ENCODE measurements at regions not wholly inside any gene's neighbourhood (a gene's known extent, or its start where the extent isn't known, plus 50 kb on each side); places are given as distances from the start of the nearest gene placed in this dataset.

- no peak overlapping the region for H3K4me3 ChIP-seq (ENCODE audit: low read depth in 1 of 5, low read length in 5 of 5)
- no peak overlapping the region for H3K9ac ChIP-seq (ENCODE audit: low read length in 5 of 5)
- peaks cover 0 to 3% (median 0%) of the 10 kb centered on the region in 5 donors for H3K9me3 ChIP-seq (ENCODE audit: control insufficient read depth in 5 of 5, low read length in 5 of 5)
- H3K36me3 ChIP-seq (ENCODE audit: control insufficient read depth in 5 of 5, insufficient read depth in 5 of 5, low read length in 5 of 5) = no peaks in the 10 kb centered on the region
- no peaks in the 10 kb centered on the region for H3K27me3 ChIP-seq (ENCODE audit: control insufficient read depth in 5 of 5, insufficient read depth in 4 of 5, low read length in 5 of 5)
- peaks cover 6 to 17% (median 11%) of the 10 kb centered on the region in 5 donors for H3K4me1 ChIP-seq (ENCODE audit: control insufficient read depth in 5 of 5, insufficient read depth in 5 of 5, low read length in 5 of 5)
- no peak overlapping the region for H3K27ac ChIP-seq (ENCODE audit: low read depth, low read length)
Measured at GRCh38 chr6:134822920-134823709, 126.8 kb downstream of the ALDH8A1 start.

- Histone ChIP-seq H3K9me3 (ENCODE audit: control insufficient read depth in 5 of 5, low read length in 5 of 5) (peaks cover 0 to 3% (median 0%) of the 10 kb centered on the region in 5 donors), H3K4me3 (ENCODE audit: low read depth in 1 of 5, low read length in 5 of 5) (no peak overlapping the region), H3K27me3 (ENCODE audit: control insufficient read depth in 5 of 5, insufficient read depth in 4 of 5, low read length in 5 of 5) (no peaks in the 10 kb centered on the region), H3K36me3 (ENCODE audit: control insufficient read depth in 5 of 5, insufficient read depth in 5 of 5, low read length in 5 of 5) (no peaks in the 10 kb centered on the region), H3K9ac (ENCODE audit: low read length in 5 of 5) (no peak overlapping the region), H3K27ac (ENCODE audit: low read depth, low read length) (no peak overlapping the region), H3K4me1 (ENCODE audit: control insufficient read depth in 5 of 5, insufficient read depth in 5 of 5, low read length in 5 of 5) (peaks cover 6 to 14% (median 8%) of the 10 kb centered on the region in 5 donors)
Measured at GRCh38 chr6:134821928-134822864, 127.7 kb downstream of the ALDH8A1 start.

GRCh38 chr6:134821397-134821796 is 128.5 kb downstream of the ALDH8A1 start:
- H3K9ac ChIP-seq (ENCODE audit: low read length in 5 of 5) = no peak overlapping the region
- no peak overlapping the region for H3K27ac ChIP-seq (ENCODE audit: low read depth, low read length)
- H3K9me3 ChIP-seq (ENCODE audit: control insufficient read depth in 5 of 5, low read length in 5 of 5) = no peaks in the 10 kb centered on the region

GRCh38 chr6:134819863-134820800 is 129.8 kb downstream of the ALDH8A1 start:
- peaks cover 0 to 12% (median 3%) of the 10 kb centered on the region in 5 donors for H3K4me1 ChIP-seq (ENCODE audit: control insufficient read depth in 5 of 5, insufficient read depth in 5 of 5, low read length in 5 of 5)
- H3K27me3 ChIP-seq (ENCODE audit: control insufficient read depth in 5 of 5, insufficient read depth in 4 of 5, low read length in 5 of 5) = no peaks in the 10 kb centered on the region
- no peaks in the 10 kb centered on the region for H3K9me3 ChIP-seq (ENCODE audit: control insufficient read depth in 5 of 5, low read length in 5 of 5)
- H3K9ac ChIP-seq (ENCODE audit: low read length in 5 of 5) = no peak overlapping the region
- no peaks in the 10 kb centered on the region for H3K36me3 ChIP-seq (ENCODE audit: control insufficient read depth in 5 of 5, insufficient read depth in 5 of 5, low read length in 5 of 5)
- H3K4me3 ChIP-seq (ENCODE audit: low read depth in 1 of 5, low read length in 5 of 5) = no peak overlapping the region
- H3K27ac ChIP-seq (ENCODE audit: low read depth, low read length) = no peak overlapping the region

More at GRCh38 chr6:134821397-134821796, 128.5 kb downstream of the ALDH8A1 start:
- H3K4me3 ChIP-seq (ENCODE audit: low read depth in 1 of 5, low read length in 5 of 5) = no peak overlapping the region
- H3K27me3 ChIP-seq (ENCODE audit: control insufficient read depth in 5 of 5, insufficient read depth in 4 of 5, low read length in 5 of 5) = no peaks in the 10 kb centered on the region
- H3K36me3 ChIP-seq (ENCODE audit: control insufficient read depth in 5 of 5, insufficient read depth in 5 of 5, low read length in 5 of 5) = no peaks in the 10 kb centered on the region
- peaks cover 2 to 12% (median 3%) of the 10 kb centered on the region in 5 donors for H3K4me1 ChIP-seq (ENCODE audit: control insufficient read depth in 5 of 5, insufficient read depth in 5 of 5, low read length in 5 of 5)

- Histone ChIP-seq H3K36me3 (ENCODE audit: control insufficient read depth in 5 of 5, insufficient read depth in 5 of 5, low read length in 5 of 5) (no peaks in the 10 kb centered on the region), H3K9me3 (ENCODE audit: control insufficient read depth in 5 of 5, low read length in 5 of 5) (no peaks in the 10 kb centered on the region), H3K9ac (ENCODE audit: low read length in 5 of 5) (no peak overlapping the region), H3K4me1 (ENCODE audit: control insufficient read depth in 5 of 5, insufficient read depth in 5 of 5, low read length in 5 of 5) (peaks cover 0 to 12% (median 3%) of the 10 kb centered on the region in 5 donors), H3K27ac (ENCODE audit: low read depth, low read length) (no peak overlapping the region), H3K4me3 (ENCODE audit: low read depth in 1 of 5, low read length in 5 of 5) (no peak overlapping the region), H3K27me3 (ENCODE audit: control insufficient read depth in 5 of 5, insufficient read depth in 4 of 5, low read length in 5 of 5) (no peaks in the 10 kb centered on the region)
Measured at GRCh38 chr6:134819236-134819635, 130.7 kb downstream of the ALDH8A1 start.

- Histone ChIP-seq H3K27ac (ENCODE audit: low read depth, low read length) (no peak overlapping the region), H3K4me1 (ENCODE audit: control insufficient read depth in 5 of 5, insufficient read depth in 5 of 5, low read length in 5 of 5) (peaks cover 0 to 9% (median 0%) of the 10 kb centered on the region in 5 donors), H3K27me3 (ENCODE audit: control insufficient read depth in 5 of 5, insufficient read depth in 4 of 5, low read length in 5 of 5) (no peaks in the 10 kb centered on the region), H3K4me3 (ENCODE audit: low read depth in 1 of 5, low read length in 5 of 5) (no peak overlapping the region), H3K9me3 (ENCODE audit: control insufficient read depth in 5 of 5, low read length in 5 of 5) (no peaks in the 10 kb centered on the region), H3K36me3 (ENCODE audit: control insufficient read depth in 5 of 5, insufficient read depth in 5 of 5, low read length in 5 of 5) (no peaks in the 10 kb centered on the region), H3K9ac (ENCODE audit: low read length in 5 of 5) (no peak overlapping the region)
Measured at GRCh38 chr6:134817448-134817847, 132.5 kb downstream of the ALDH8A1 start.

GRCh38 chr6:134816780-134817179 is 133.1 kb downstream of the ALDH8A1 start:
- Histone ChIP-seq H3K9me3 (ENCODE audit: control insufficient read depth in 5 of 5, low read length in 5 of 5) (no peaks in the 10 kb centered on the region), H3K4me1 (ENCODE audit: control insufficient read depth in 5 of 5, insufficient read depth in 5 of 5, low read length in 5 of 5) (peaks cover 0 to 8% (median 0%) of the 10 kb centered on the region in 5 donors), H3K36me3 (ENCODE audit: control insufficient read depth in 5 of 5, insufficient read depth in 5 of 5, low read length in 5 of 5) (no peaks in the 10 kb centered on the region), H3K9ac (ENCODE audit: low read length in 5 of 5) (no peak overlapping the region), H3K4me3 (ENCODE audit: low read depth in 1 of 5, low read length in 5 of 5) (no peak overlapping the region), H3K27ac (ENCODE audit: low read depth, low read length) (no peak overlapping the region), H3K27me3 (ENCODE audit: control insufficient read depth in 5 of 5, insufficient read depth in 4 of 5, low read length in 5 of 5) (no peaks in the 10 kb centered on the region)

- Histone ChIP-seq H3K9ac (ENCODE audit: low read length in 5 of 5) (no peak overlapping the region), H3K27me3 (ENCODE audit: control insufficient read depth in 5 of 5, insufficient read depth in 4 of 5, low read length in 5 of 5) (no peaks in the 10 kb centered on the region), H3K9me3 (ENCODE audit: control insufficient read depth in 5 of 5, low read length in 5 of 5) (no peaks in the 10 kb centered on the region), H3K4me3 (ENCODE audit: low read depth in 1 of 5, low read length in 5 of 5) (no peak overlapping the region), H3K36me3 (ENCODE audit: control insufficient read depth in 5 of 5, insufficient read depth in 5 of 5, low read length in 5 of 5) (no peaks in the 10 kb centered on the region), H3K4me1 (ENCODE audit: control insufficient read depth in 5 of 5, insufficient read depth in 5 of 5, low read length in 5 of 5) (peaks cover 0 to 3% (median 0%) of the 10 kb centered on the region in 5 donors), H3K27ac (ENCODE audit: low read depth, low read length) (no peak overlapping the region)
Measured at GRCh38 chr6:134816300-134816699, 133.6 kb downstream of the ALDH8A1 start.

GRCh38 chr6:134814076-134814695 is 135.7 kb downstream of the ALDH8A1 start:
- no peak overlapping the region for H3K27ac ChIP-seq (ENCODE audit: low read depth, low read length)
- H3K27me3 ChIP-seq (ENCODE audit: control insufficient read depth in 5 of 5, insufficient read depth in 4 of 5, low read length in 5 of 5) = no peaks in the 10 kb centered on the region
- H3K9ac ChIP-seq (ENCODE audit: low read length in 5 of 5) = no peak overlapping the region
- no peak overlapping the region for H3K4me3 ChIP-seq (ENCODE audit: low read depth in 1 of 5, low read length in 5 of 5)
- H3K36me3 ChIP-seq (ENCODE audit: control insufficient read depth in 5 of 5, insufficient read depth in 5 of 5, low read length in 5 of 5) = no peaks in the 10 kb centered on the region
- H3K4me1 ChIP-seq (ENCODE audit: control insufficient read depth in 5 of 5, insufficient read depth in 5 of 5, low read length in 5 of 5) = no peaks in the 10 kb centered on the region
- no peaks in the 10 kb centered on the region for H3K9me3 ChIP-seq (ENCODE audit: control insufficient read depth in 5 of 5, low read length in 5 of 5)

All from subcutaneous abdominal adipose tissue (tissue), 5 donors.